ENCODE measurements at regions not wholly inside any gene's neighbourhood (a gene's known extent, or its start where the extent isn't known, plus 50 kb on each side); places are given as distances from the start of the nearest gene placed in this dataset.

GRCh38 chr4:180587379-180587778 is 1655.8 kb upstream of the TENM3 start:
- TF ChIP-seq CTCF (IDR thresholded peaks at IDR 0.05; ENCODE audit: insufficient read depth, low read depth, low read length) (no peak), EZH2 (IDR thresholded peaks at IDR 0.05; ENCODE audit: insufficient read depth, low read length) (no peak)
